ENCODE measurements at regions not wholly inside any gene's neighbourhood (a gene's known extent, or its start where the extent isn't known, plus 50 kb on each side); places are given as distances from the start of the nearest gene placed in this dataset.

GRCh38 chr11:8812438-8812837 is 98.6 kb upstream of the AKIP1 start:
- TF ChIP-seq CTCF (IDR thresholded peaks at IDR 0.05; ENCODE audit: extremely low read depth, missing control alignments) = no peak
- DNase-seq (ENCODE audit: low spot score) = no peak

GRCh38 chr11:8813658-8814057 is 97.3 kb upstream of the AKIP1 start:
- DNase-seq (ENCODE audit: low spot score) = peak; percentile 80
- peak; percentile 81 for TF ChIP-seq CTCF (IDR thresholded peaks at IDR 0.05; ENCODE audit: extremely low read depth, missing control alignments)

- TF ChIP-seq CTCF (IDR thresholded peaks at IDR 0.05; ENCODE audit: extremely low read depth, missing control alignments) = no peak
- peak; percentile 44 for DNase-seq (ENCODE audit: low spot score)
Observed at GRCh38 chr11:8814209-8814922, 96.6 kb upstream of the AKIP1 start.

DNA sequence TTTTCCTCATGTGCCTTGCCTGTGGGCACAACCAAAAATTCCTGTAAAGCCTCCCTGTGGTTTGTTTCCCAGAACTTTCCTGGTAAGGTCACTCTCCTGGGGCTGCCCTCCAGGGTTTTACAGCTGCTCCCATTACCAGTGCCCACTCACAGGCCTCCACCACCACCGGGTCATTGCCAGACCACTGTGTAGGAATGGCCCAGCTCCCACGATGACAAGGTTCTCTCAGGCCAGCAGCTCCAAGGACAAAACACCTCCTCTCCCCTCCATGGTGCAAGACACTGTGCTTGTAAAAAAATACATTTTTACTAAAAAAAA is 96.1 kb upstream of the AKIP1 start:
- no peak for TF ChIP-seq CTCF (IDR thresholded peaks at IDR 0.05; ENCODE audit: extremely low read depth, missing control alignments)
- no peak for DNase-seq (ENCODE audit: low spot score)

GRCh38 chr11:8818421-8818820 is 92.6 kb upstream of the AKIP1 start:
- no peak for TF ChIP-seq CTCF (IDR thresholded peaks at IDR 0.05; ENCODE audit: extremely low read depth, missing control alignments)
- DNase-seq (ENCODE audit: low spot score) = no peak

GRCh38 chr11:8820401-8820800 is 90.6 kb upstream of the AKIP1 start:
- TF ChIP-seq CTCF (IDR thresholded peaks at IDR 0.05; ENCODE audit: extremely low read depth, missing control alignments) = no peak
- DNase-seq (ENCODE audit: low spot score) = no peak

DNA sequence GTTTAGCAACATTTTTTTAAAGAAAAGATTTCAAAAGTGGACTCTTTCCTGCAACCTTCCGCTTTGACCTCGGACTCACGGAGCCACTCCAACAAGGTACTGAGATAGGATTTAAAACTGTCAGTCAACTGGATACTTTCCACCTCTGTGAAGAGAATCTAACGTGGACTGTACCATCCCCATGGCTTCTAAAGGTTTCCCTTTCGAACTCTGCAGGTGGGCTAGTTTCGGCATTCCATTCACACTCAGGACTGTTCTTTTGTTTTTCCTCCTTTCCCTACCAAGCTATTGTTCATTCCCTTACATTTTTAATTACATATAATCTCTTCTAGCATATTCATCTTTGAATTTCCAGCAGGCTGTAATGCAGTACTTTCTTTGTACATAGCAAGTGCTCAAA is 88.5 kb upstream of the AKIP1 start:
- TF ChIP-seq CTCF (IDR thresholded peaks at IDR 0.05; ENCODE audit: extremely low read depth, missing control alignments) = no peak

More for the DNA sequence above, 88.5 kb upstream of the AKIP1 start:
- DNase-seq (ENCODE audit: low spot score) = no peak
